HCT116 (cell line): ENCODE measurements at regions not wholly inside any gene's neighbourhood (a gene's known extent, or its start where the extent isn't known, plus 50 kb on each side); places are given as distances from the start of the nearest gene placed in this dataset.

ENCODE experiments used
- ATAC-seq: fragments of 200-7000 bp; cut with Tn5 transposase; 2 replicates; pipeline ENCODE4 v1.9.1; 2020; ENCODE audit warnings: mild to moderate bottlenecking, moderate library complexity
- BruUV-seq: library from RNA; stranded (reverse); fragments of 400-500 nt; replicated peaks from 2 replicates; lab custom pipeline; 2021; lab: Mats Ljungman, UMichigan
- CTCF ChIA-PET: fragments of 300-600 bp; sonication (Branson Sonifier 250); formaldehyde crosslinking; loops from one replicate; lab custom pipeline; 2021; ENCODE audit warnings: antibody characterized with exemption; lab: Charles Lee
- POLR2A ChIA-PET: fragments of 300-600, 350-600 bp; sonication (Branson Sonifier 250); formaldehyde crosslinking; loops from one replicate; lab custom pipeline; 2021; ENCODE audit warnings: antibody characterized with exemption; lab: Charles Lee
- RAD21 ChIA-PET, 2 experiments: fragments of 300-600 bp; sonication (Branson Sonifier 250); formaldehyde crosslinking; loops; one replicate each; lab custom pipeline; 2023; ENCODE audit warnings: low total read pairs in 2 of 2; ENCODE audit not compliant: uncharacterized antibody in 2 of 2, unreplicated experiment in 2 of 2, low non-redundant PET in 1 of 2; lab: Charles Lee
- DNase-seq: peaks from one replicate; pipeline ENCODE4 v3.0.0-alpha.2; 2010; ENCODE audit warnings: low read depth, low spot score
- H2AFZ ChIP-seq: fragments of 200-600 bp; shearing (Covaris generic), sonication (generic); 2 replicates; pipeline ENCODE4 v1.6.1; 2017; ENCODE audit warnings: low read depth, mixed run types, mixed read lengths, antibody characterized with exemption, low read length; ENCODE audit not compliant: poor library complexity, severe bottlenecking
- H3K27ac ChIP-seq: 2 replicates; pipeline ENCODE4 v1.5.1; 2012; ENCODE audit warnings: low read depth, low read length
- H3K27me3 ChIP-seq: fragments of 200-600 bp; sonication (generic); 2 replicates; pipeline ENCODE4 v1.6.1; 2016; ENCODE audit warnings: mixed run types, low read length, mixed read lengths; ENCODE audit not compliant: insufficient read depth
- H3K36me3 ChIP-seq, 2 experiments: fragments of 200-500 bp in 1 of 2; fragments of 200-600 bp in 1 of 2; sonication (Bioruptor generic) in 1 of 2; sonication (generic) in 1 of 2; 2 replicates each; pipeline versions ENCODE4 v1.5.1 to v1.6.1; 2014 to 2016; ENCODE audit warnings: low read length in 2 of 2, inconsistent platforms in 1 of 2, mixed read lengths in 1 of 2, mixed run types in 1 of 2; ENCODE audit not compliant: insufficient read depth in 2 of 2, control insufficient read depth in 1 of 2
- H3K4me1 ChIP-seq, 2 experiments: fragments of 200-600 bp in 1 of 2; sonication (generic) in 1 of 2; 2 replicates each; pipeline versions ENCODE4 v1.5.1 to v1.6.1; 2012 to 2017; ENCODE audit warnings: low read length in 2 of 2, inconsistent platforms in 1 of 2, mild to moderate bottlenecking in 1 of 2, mixed read lengths in 1 of 2, mixed run types in 1 of 2, moderate library complexity in 1 of 2; ENCODE audit not compliant: insufficient read depth in 2 of 2, control insufficient read depth in 1 of 2
- H3K4me2 ChIP-seq: fragments of 200-600 bp; sonication (generic); 2 replicates; pipeline ENCODE4 v1.6.1; 2017; ENCODE audit warnings: mixed run types, low read length, mixed read lengths
- H3K4me3 ChIP-seq, 2 experiments: fragments of 200-600 bp in 1 of 2; sonication (generic) in 1 of 2; replicated peaks in 1 of 2; 2 replicates each; pipeline ENCODE4 v1.5.1; 2011 to 2016; ENCODE audit warnings: low read length in 2 of 2, control low read depth in 1 of 2, low read depth in 1 of 2, mild to moderate bottlenecking in 1 of 2, mixed read lengths in 1 of 2, mixed run types in 1 of 2
- H3K79me2 ChIP-seq: fragments of 200-600 bp; sonication (generic); 2 replicates; pipeline ENCODE4 v1.6.1; 2017; ENCODE audit warnings: mild to moderate bottlenecking, mixed run types, low read length, moderate library complexity, mixed read lengths; ENCODE audit not compliant: insufficient read depth
- H3K9ac ChIP-seq: fragments of 200-600 bp; sonication (generic); 2 replicates; pipeline ENCODE4 v1.6.1; 2016; ENCODE audit warnings: low read length, mixed read lengths
- H3K9me2 ChIP-seq: fragments of 200-600 bp; sonication (generic), shearing (Covaris generic); 2 replicates; pipeline ENCODE4 v1.6.1; 2017; ENCODE audit warnings: mixed run types, mild to moderate bottlenecking, moderate library complexity; ENCODE audit not compliant: insufficient read depth
- H3K9me3 ChIP-seq, 2 experiments: fragments of 200-500 bp in 1 of 2; fragments of 200-600 bp in 1 of 2; sonication (Bioruptor generic) in 1 of 2; sonication (generic) in 1 of 2; 2 replicates each; pipeline ENCODE4 v1.6.1; 2014 to 2017; ENCODE audit warnings: low read length in 2 of 2, mixed read lengths in 2 of 2, inconsistent platforms in 1 of 2, low read depth in 1 of 2, mild to moderate bottlenecking in 1 of 2, mixed run types in 1 of 2, moderate library complexity in 1 of 2; ENCODE audit not compliant: control insufficient read depth in 1 of 2, insufficient read depth in 1 of 2
- H4K20me1 ChIP-seq: fragments of 200-600 bp; sonication (generic), shearing (Covaris generic); 2 replicates; pipeline ENCODE4 v1.6.1; 2017; ENCODE audit warnings: mixed run types, mild to moderate bottlenecking, moderate library complexity; ENCODE audit not compliant: insufficient read depth
- CBX3 ChIP-seq: IDR thresholded peaks from 2 replicates; pipeline ENCODE4 v1.6.1; 2012; ENCODE audit warnings: low read depth
- CEBPB ChIP-seq: IDR thresholded peaks from 2 replicates; pipeline ENCODE4 v1.6.1; 2012; ENCODE audit warnings: low read depth
- EGR1 ChIP-seq: IDR thresholded peaks from 2 replicates; pipeline ENCODE4 v1.6.1; 2012; ENCODE audit warnings: low read depth
- EZH2 ChIP-seq: fragments of 200-600 bp; sonication (generic); IDR thresholded peaks from 2 replicates; pipeline ENCODE4 v1.6.1; 2017; ENCODE audit warnings: antibody characterized with exemption, mixed run types
- EZH2phosphoT487 ChIP-seq: fragments of 200-600 bp; IDR thresholded peaks from 2 replicates; pipeline ENCODE4 v1.6.1; 2018; ENCODE audit warnings: antibody characterized with exemption, borderline replicate concordance
- JUND ChIP-seq: IDR thresholded peaks from 2 replicates; pipeline ENCODE4 v1.6.1; 2012
- POLR2A ChIP-seq: IDR thresholded peaks from 2 replicates; pipeline ENCODE4 v1.7.0; 2011; ENCODE audit warnings: borderline replicate concordance; ENCODE audit not compliant: insufficient read depth, insufficient read length; ENCODE audit errors: extremely low read depth
- POLR2AphosphoS5 ChIP-seq: IDR thresholded peaks from 2 replicates; pipeline ENCODE4 v1.6.1; 2011; ENCODE audit warnings: mild to moderate bottlenecking, low read depth, low read length, moderate library complexity
- RAD21 ChIP-seq: IDR thresholded peaks from 2 replicates; pipeline ENCODE4 v1.6.1; 2012; ENCODE audit warnings: low read depth, mild to moderate bottlenecking
- SRF ChIP-seq: IDR thresholded peaks from 2 replicates; pipeline ENCODE4 v1.6.1; 2012; ENCODE audit warnings: low read depth
- TCF7L2 ChIP-seq: IDR thresholded peaks from 2 replicates; pipeline ENCODE4 v1.7.0; 2011; ENCODE audit warnings: borderline replicate concordance, inconsistent platforms; ENCODE audit not compliant: insufficient read depth, insufficient read length; ENCODE audit errors: extremely low read depth
- YY1 ChIP-seq: IDR thresholded peaks from 2 replicates; pipeline ENCODE4 v1.6.1; 2011; ENCODE audit warnings: low read length, low read depth, moderate library complexity, mild to moderate bottlenecking; ENCODE audit not compliant: insufficient replicate concordance; ENCODE audit errors: extremely low read depth
- intact Hi-C: fragments of 100-400 bp; cut with micrococcal nuclease; formaldehyde crosslinking; loops from 2 replicates; pipeline ENCODE4 v1.10.0; 2022
- TF ChIP-seq, protein P1 (sequence below), 3 experiments: fragments of 200-600 bp in 1 of 3; sonication (generic) in 1 of 3; IDR thresholded peaks in 2 of 3; conservative IDR thresholded peaks in 1 of 3; 2 replicates each; pipeline ENCODE4 v1.5.1; 2012 to 2017; ENCODE audit warnings: low read depth in 2 of 3, low read length in 2 of 3, antibody characterized with exemption in 1 of 3, borderline replicate concordance in 1 of 3, control low read depth in 1 of 3, mild to moderate bottlenecking in 1 of 3, mixed read lengths in 1 of 3, mixed run types in 1 of 3, moderate library complexity in 1 of 3; ENCODE audit not compliant: insufficient read depth in 1 of 3
- TF ChIP-seq, protein P2 (sequence below): IDR thresholded peaks from 2 replicates; pipeline ENCODE4 v1.6.1; 2012
- TF ChIP-seq, protein P3 (sequence below): IDR thresholded peaks from 2 replicates; pipeline ENCODE4 v1.6.1; 2012
- TF ChIP-seq, protein P4 (sequence below): IDR thresholded peaks from 2 replicates; pipeline ENCODE4 v1.6.1; 2011; ENCODE audit warnings: mild to moderate bottlenecking, low read length, moderate library complexity; ENCODE audit not compliant: insufficient replicate concordance; ENCODE audit errors: extremely low read depth

DNA sequence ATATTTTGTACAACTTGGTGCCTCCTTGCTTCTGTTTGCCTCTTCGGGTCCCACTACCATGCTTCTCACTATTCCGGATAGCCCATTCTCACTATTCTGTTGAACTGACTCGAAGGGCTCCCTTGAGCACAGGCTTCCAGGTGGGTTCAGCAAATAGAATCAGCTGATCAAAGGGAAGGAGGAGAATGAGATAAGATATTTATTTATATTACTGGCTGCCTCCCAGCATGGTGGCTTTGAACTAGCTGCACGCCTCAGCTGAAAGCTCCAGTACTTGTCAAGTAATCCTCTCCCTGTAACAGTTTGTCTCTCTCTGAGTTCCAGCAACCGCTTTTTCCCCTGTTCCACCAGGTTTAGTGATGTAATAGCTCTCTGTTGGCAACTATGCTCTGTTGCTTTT, 187.8 kb upstream of the HNRNPA3 start:
- H3K4me2 ChIP-seq = no peak overlapping the region
- H4K20me1 ChIP-seq = no peaks in the 10 kb centered on the region
- no peaks in the 10 kb centered on the region for H3K79me2 ChIP-seq
- POLR2A ChIA-PET = interaction anchor here (0.9 kb wide), 1 partner anchor 19 kb away, joined by 3 read pairs; no protein-coding TSS in a partner anchor
- no peak overlapping the region for H3K27ac ChIP-seq
- CTCF ChIA-PET = no interaction called here
- no peaks in the 10 kb centered on the region for H3K36me3 ChIP-seq
- ATAC-seq = no peak
- no TSS peak for BruUV-seq
- no peak for TF ChIP-seq EZH2phosphoT487
- no peaks in the 10 kb centered on the region for H3K9me3 ChIP-seq
- no peaks in the 10 kb centered on the region for H3K9me2 ChIP-seq
- H3K4me1 ChIP-seq = no peaks in the 10 kb centered on the region
- no peak overlapping the region for H3K4me3 ChIP-seq
- H3K27me3 ChIP-seq = peaks cover 47% of the 10 kb centered on the region
- intact Hi-C loops = loop anchor here (5.0 kb wide), 1 partner anchor 123 kb away; no protein-coding TSS in a partner anchor
- H3K9ac ChIP-seq = no peak overlapping the region
- H2AFZ ChIP-seq = no peak overlapping the region
- no peak for DNase-seq
- RAD21 ChIA-PET = no interaction called here

DNA sequence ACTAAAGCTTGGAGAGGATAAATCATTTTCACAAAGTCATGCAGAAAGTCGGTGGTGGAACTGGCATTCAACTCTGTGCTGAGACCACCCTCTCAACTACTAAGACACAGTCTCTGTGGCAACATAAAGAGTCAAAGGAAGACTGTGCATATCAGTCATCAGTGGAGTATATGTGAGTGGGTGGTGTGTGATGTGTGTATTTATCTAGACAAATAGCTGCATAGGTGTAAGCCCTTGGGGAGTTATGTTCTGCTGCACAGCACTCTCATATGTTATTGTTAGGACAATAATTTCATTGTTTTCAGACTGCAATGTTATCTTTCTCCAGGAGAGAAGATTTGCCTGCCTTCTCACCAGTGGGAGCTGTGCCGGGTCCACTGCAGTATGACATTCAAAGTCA, 186.3 kb upstream of the HNRNPA3 start:
- H3K27ac ChIP-seq = no peak overlapping the region
- ChIA-PET RAD21 (no interaction called here), POLR2A (no interaction called here), CTCF (no interaction called here)
- ATAC-seq (no peak), DNase-seq (no peak)
- no peak overlapping the region for H3K4me3 ChIP-seq
- no peaks in the 10 kb centered on the region for H3K36me3 ChIP-seq
- peaks cover 46% of the 10 kb centered on the region for H3K27me3 ChIP-seq
- TF ChIP-seq EZH2 (no peak), SRF (no peak), EGR1 (no peak), CEBPB (no peak), POLR2AphosphoS5 (no peak), RAD21 (no peak), EZH2phosphoT487 (no peak), POLR2A (no peak), TCF7L2 (no peak), JUND (no peak), YY1 (no peak), CBX3 (no peak)
- TF ChIP-seq, protein P1, sequence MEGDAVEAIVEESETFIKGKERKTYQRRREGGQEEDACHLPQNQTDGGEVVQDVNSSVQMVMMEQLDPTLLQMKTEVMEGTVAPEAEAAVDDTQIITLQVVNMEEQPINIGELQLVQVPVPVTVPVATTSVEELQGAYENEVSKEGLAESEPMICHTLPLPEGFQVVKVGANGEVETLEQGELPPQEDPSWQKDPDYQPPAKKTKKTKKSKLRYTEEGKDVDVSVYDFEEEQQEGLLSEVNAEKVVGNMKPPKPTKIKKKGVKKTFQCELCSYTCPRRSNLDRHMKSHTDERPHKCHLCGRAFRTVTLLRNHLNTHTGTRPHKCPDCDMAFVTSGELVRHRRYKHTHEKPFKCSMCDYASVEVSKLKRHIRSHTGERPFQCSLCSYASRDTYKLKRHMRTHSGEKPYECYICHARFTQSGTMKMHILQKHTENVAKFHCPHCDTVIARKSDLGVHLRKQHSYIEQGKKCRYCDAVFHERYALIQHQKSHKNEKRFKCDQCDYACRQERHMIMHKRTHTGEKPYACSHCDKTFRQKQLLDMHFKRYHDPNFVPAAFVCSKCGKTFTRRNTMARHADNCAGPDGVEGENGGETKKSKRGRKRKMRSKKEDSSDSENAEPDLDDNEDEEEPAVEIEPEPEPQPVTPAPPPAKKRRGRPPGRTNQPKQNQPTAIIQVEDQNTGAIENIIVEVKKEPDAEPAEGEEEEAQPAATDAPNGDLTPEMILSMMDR (IDR thresholded peaks at IDR 0.05 in 2 of 3, conservative IDR thresholded peaks at IDR 0.05 in 1 of 3; ENCODE audit: borderline replicate concordance in 1 of 3, insufficient read depth in 1 of 3, low read depth in 2 of 3, low read length in 2 of 3) = no peak
- TF ChIP-seq, protein P2, sequence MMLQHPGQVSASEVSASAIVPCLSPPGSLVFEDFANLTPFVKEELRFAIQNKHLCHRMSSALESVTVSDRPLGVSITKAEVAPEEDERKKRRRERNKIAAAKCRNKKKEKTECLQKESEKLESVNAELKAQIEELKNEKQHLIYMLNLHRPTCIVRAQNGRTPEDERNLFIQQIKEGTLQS = no peak
- TF ChIP-seq, protein P3, sequence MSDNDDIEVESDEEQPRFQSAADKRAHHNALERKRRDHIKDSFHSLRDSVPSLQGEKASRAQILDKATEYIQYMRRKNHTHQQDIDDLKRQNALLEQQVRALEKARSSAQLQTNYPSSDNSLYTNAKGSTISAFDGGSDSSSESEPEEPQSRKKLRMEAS = no peak
- TF ChIP-seq, protein P4, sequence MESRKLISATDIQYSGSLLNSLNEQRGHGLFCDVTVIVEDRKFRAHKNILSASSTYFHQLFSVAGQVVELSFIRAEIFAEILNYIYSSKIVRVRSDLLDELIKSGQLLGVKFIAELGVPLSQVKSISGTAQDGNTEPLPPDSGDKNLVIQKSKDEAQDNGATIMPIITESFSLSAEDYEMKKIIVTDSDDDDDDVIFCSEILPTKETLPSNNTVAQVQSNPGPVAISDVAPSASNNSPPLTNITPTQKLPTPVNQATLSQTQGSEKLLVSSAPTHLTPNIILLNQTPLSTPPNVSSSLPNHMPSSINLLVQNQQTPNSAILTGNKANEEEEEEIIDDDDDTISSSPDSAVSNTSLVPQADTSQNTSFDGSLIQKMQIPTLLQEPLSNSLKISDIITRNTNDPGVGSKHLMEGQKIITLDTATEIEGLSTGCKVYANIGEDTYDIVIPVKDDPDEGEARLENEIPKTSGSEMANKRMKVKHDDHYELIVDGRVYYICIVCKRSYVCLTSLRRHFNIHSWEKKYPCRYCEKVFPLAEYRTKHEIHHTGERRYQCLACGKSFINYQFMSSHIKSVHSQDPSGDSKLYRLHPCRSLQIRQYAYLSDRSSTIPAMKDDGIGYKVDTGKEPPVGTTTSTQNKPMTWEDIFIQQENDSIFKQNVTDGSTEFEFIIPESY = no peak
- H3K4me2 ChIP-seq = no peak overlapping the region
- H3K9me2 ChIP-seq = no peaks in the 10 kb centered on the region
- intact Hi-C loops = loop anchor here (5.0 kb wide), 1 partner anchor 121 kb away; no protein-coding TSS in a partner anchor
- no peaks in the 10 kb centered on the region for H3K4me1 ChIP-seq
- no peak overlapping the region for H2AFZ ChIP-seq
- H3K9me3 ChIP-seq = no peaks in the 10 kb centered on the region
- no peak overlapping the region for H3K9ac ChIP-seq
- H3K79me2 ChIP-seq = no peaks in the 10 kb centered on the region
- no TSS peak for BruUV-seq
- no peaks in the 10 kb centered on the region for H4K20me1 ChIP-seq
